OCI-LY1 (cell line): ENCODE measurements at regions not wholly inside any gene's neighbourhood (a gene's known extent, or its start where the extent isn't known, plus 50 kb on each side); places are given as distances from the start of the nearest gene placed in this dataset.

Experiments used
- H2AFZ ChIP-seq: fragments of 200-600 bp; sonication (generic), shearing (Covaris generic); 2 replicates; pipeline ENCODE4 v1.6.0; 2014; ENCODE audit warnings: antibody characterized with exemption, mild to moderate bottlenecking, low read length
- H3F3A ChIP-seq: fragments of 200-600 bp; sonication (generic), shearing (Covaris generic); 2 replicates; pipeline ENCODE4 v1.6.0; 2014; ENCODE audit warnings: mild to moderate bottlenecking, antibody characterized with exemption, low read length, moderate library complexity; ENCODE audit not compliant: insufficient read depth
- H3K27ac ChIP-seq: fragments of 200-600 bp; sonication (generic); 2 replicates; pipeline ENCODE4 v1.5.1; 2014; ENCODE audit warnings: low read length, mixed run types, mild to moderate bottlenecking, low read depth; ENCODE audit not compliant: poor library complexity, severe bottlenecking
- H3K27me3 ChIP-seq: fragments of 200-600 bp; sonication (generic); 2 replicates; pipeline ENCODE4 v1.6.0; 2014; ENCODE audit warnings: antibody characterized with exemption, mild to moderate bottlenecking, low read length, moderate library complexity; ENCODE audit not compliant: insufficient read depth
- H3K36me3 ChIP-seq: fragments of 200-600 bp; sonication (generic); 2 replicates; pipeline ENCODE4 v1.6.1; 2014; ENCODE audit warnings: mild to moderate bottlenecking, antibody characterized with exemption, low read length, moderate library complexity, mixed read lengths; ENCODE audit not compliant: insufficient read depth
- H3K4me1 ChIP-seq: fragments of 200-600 bp; sonication (generic); 2 replicates; pipeline ENCODE4 v1.5.1; 2014; ENCODE audit warnings: mild to moderate bottlenecking, low read length, moderate library complexity; ENCODE audit not compliant: insufficient read depth, severe bottlenecking
- H3K4me2 ChIP-seq: fragments of 200-600 bp; sonication (generic), shearing (Covaris generic); 2 replicates; pipeline ENCODE4 v1.6.1; 2014; ENCODE audit warnings: low read length
- H3K4me3 ChIP-seq: fragments of 200-600 bp; sonication (generic); 2 replicates; pipeline ENCODE4 v1.5.1; 2014; ENCODE audit warnings: low read length, low read depth, mild to moderate bottlenecking, mixed read lengths; ENCODE audit not compliant: poor library complexity, severe bottlenecking
- H3K79me2 ChIP-seq: fragments of 200-600 bp; shearing (Covaris generic); 2 replicates; pipeline ENCODE4 v1.6.1; 2016; ENCODE audit warnings: mixed run types, low read length, mixed read lengths; ENCODE audit not compliant: insufficient read depth
- H3K9ac ChIP-seq: fragments of 200-600 bp; sonication (generic), shearing (Covaris generic); 2 replicates; pipeline ENCODE4 v1.6.1; 2014; ENCODE audit warnings: mild to moderate bottlenecking, low read length, mixed read lengths
- H3K9me2 ChIP-seq: fragments of 200-600 bp; sonication (generic), shearing (Covaris generic); 2 replicates; pipeline ENCODE4 v1.6.1; 2014; ENCODE audit warnings: low read depth, mild to moderate bottlenecking, low read length, mixed read lengths
- H3K9me3 ChIP-seq: fragments of 200-600 bp; shearing (Covaris generic); 2 replicates; pipeline ENCODE4 v1.6.1; 2014; ENCODE audit warnings: low read length, mixed read lengths
- H4K20me1 ChIP-seq: fragments of 200-600 bp; sonication (generic), shearing (Covaris generic); 2 replicates; pipeline ENCODE4 v1.6.0; 2016; ENCODE audit warnings: mild to moderate bottlenecking, low read length; ENCODE audit not compliant: insufficient read depth
- CTCF ChIP-seq: fragments of 200-600 bp; sonication (generic), shearing (Covaris generic); IDR thresholded peaks from 2 replicates; pipeline ENCODE4 v1.5.1; 2017; ENCODE audit warnings: mild to moderate bottlenecking, antibody characterized with exemption, low read length, moderate library complexity, mixed read lengths
- EZH2 ChIP-seq: fragments of 200-600 bp; sonication (generic), shearing (Covaris generic); IDR thresholded peaks from 2 replicates; pipeline ENCODE4 v1.8.0; 2017; ENCODE audit warnings: borderline replicate concordance, mixed run types, mild to moderate bottlenecking, antibody characterized with exemption, low read length, moderate library complexity, mixed read lengths

- H3K4me2 ChIP-seq: no peak overlapping the region
- no peaks in the 10 kb centered on the region for H3K9me2 ChIP-seq
- no peaks in the 10 kb centered on the region for H3K4me1 ChIP-seq
- TF ChIP-seq CTCF (no peak), EZH2 (no peak)
- H3K27me3 ChIP-seq: no peaks in the 10 kb centered on the region
- no peaks in the 10 kb centered on the region for H4K20me1 ChIP-seq
- H3K4me3 ChIP-seq: no peak overlapping the region
- H2AFZ ChIP-seq: no peak overlapping the region
- H3K9ac ChIP-seq: no peak overlapping the region
- no peak overlapping the region for H3K27ac ChIP-seq
- H3K36me3 ChIP-seq: no peaks in the 10 kb centered on the region
- no peaks in the 10 kb centered on the region for H3F3A ChIP-seq
- no peaks in the 10 kb centered on the region for H3K79me2 ChIP-seq
- H3K9me3 ChIP-seq: no peaks in the 10 kb centered on the region
Measured at GRCh38 chr5:118647587-118647986, 340.8 kb downstream of the DTWD2 start.

GRCh38 chr5:118646917-118647316, 341.4 kb downstream of the DTWD2 start:
- no peaks in the 10 kb centered on the region for H3K9me2 ChIP-seq
- H3K36me3 ChIP-seq: no peaks in the 10 kb centered on the region
- H2AFZ ChIP-seq: no peak overlapping the region
- H3K27ac ChIP-seq: no peak overlapping the region
- no peak overlapping the region for H3K9ac ChIP-seq
- no peaks in the 10 kb centered on the region for H3K27me3 ChIP-seq
- H3F3A ChIP-seq: no peaks in the 10 kb centered on the region
- no peaks in the 10 kb centered on the region for H3K4me1 ChIP-seq
- H3K4me2 ChIP-seq: no peak overlapping the region
- TF ChIP-seq CTCF (no peak), EZH2 (no peak)
- H3K79me2 ChIP-seq: no peaks in the 10 kb centered on the region
- no peaks in the 10 kb centered on the region for H3K9me3 ChIP-seq
- no peak overlapping the region for H3K4me3 ChIP-seq
- no peaks in the 10 kb centered on the region for H4K20me1 ChIP-seq

- TF ChIP-seq EZH2: no peak
- TF ChIP-seq CTCF: no peak
- no peaks in the 10 kb centered on the region for H3K36me3 ChIP-seq
- no peaks in the 10 kb centered on the region for H3K9me2 ChIP-seq
- H3K4me3 ChIP-seq: no peak overlapping the region
- H3K9ac ChIP-seq: no peak overlapping the region
- H3F3A ChIP-seq: no peaks in the 10 kb centered on the region
- no peaks in the 10 kb centered on the region for H3K4me1 ChIP-seq
- no peak overlapping the region for H3K4me2 ChIP-seq
- H3K27me3 ChIP-seq: no peaks in the 10 kb centered on the region
- H4K20me1 ChIP-seq: no peaks in the 10 kb centered on the region
- H2AFZ ChIP-seq: no peak overlapping the region
- H3K9me3 ChIP-seq: no peaks in the 10 kb centered on the region
- no peaks in the 10 kb centered on the region for H3K79me2 ChIP-seq
- no peak overlapping the region for H3K27ac ChIP-seq
Measured at GRCh38 chr5:118637947-118638670, 350.2 kb downstream of the DTWD2 start.
